Parathyroid adenoma (tissue), 2 donors: ENCODE measurements at regions not wholly inside any gene's neighbourhood (a gene's known extent, or its start where the extent isn't known, plus 50 kb on each side); places are given as distances from the start of the nearest gene placed in this dataset.

Experiments
- H2AFZ ChIP-seq: fragments of 300-600 bp; sonication (generic); one replicate; pipeline ENCODE4 v1.7.0; 2017; ENCODE audit warnings: antibody characterized with exemption, mild to moderate bottlenecking
- H3K27ac ChIP-seq: fragments of 300-600 bp; sonication (generic); one replicate; pipeline ENCODE4 v1.7.0; 2017
- H3K27me3 ChIP-seq: fragments of 300-600 bp; sonication (generic); one replicate; pipeline ENCODE4 v1.7.0; 2017; ENCODE audit warnings: low read length; ENCODE audit not compliant: control insufficient read depth, insufficient read depth
- H3K36me3 ChIP-seq: fragments of 300-600 bp; sonication (generic); one replicate; pipeline ENCODE4 v1.7.0; 2017; ENCODE audit warnings: low read length; ENCODE audit not compliant: control insufficient read depth, insufficient read depth
- H3K4me1 ChIP-seq: fragments of 300-600 bp; sonication (generic); one replicate; pipeline ENCODE4 v1.7.0; 2017; ENCODE audit warnings: control low read depth
- H3K4me2 ChIP-seq: fragments of 300-600 bp; sonication (generic); one replicate; pipeline ENCODE4 v1.7.0; 2017; ENCODE audit warnings: low read length
- H3K4me3 ChIP-seq: fragments of 300-600 bp; sonication (generic); one replicate; pipeline ENCODE4 v1.7.0; 2017; ENCODE audit warnings: low read depth, low read length
- H3K79me2 ChIP-seq: fragments of 300-600 bp; sonication (generic); one replicate; pipeline ENCODE4 v1.7.0; 2017; ENCODE audit warnings: control low read depth
- H3K9ac ChIP-seq: fragments of 300-600 bp; sonication (generic); one replicate; pipeline ENCODE4 v1.7.0; 2017; ENCODE audit warnings: mild to moderate bottlenecking
- H3K9me3 ChIP-seq: fragments of 300-600 bp; sonication (generic); one replicate; pipeline ENCODE4 v1.7.0; 2017; ENCODE audit warnings: low read length; ENCODE audit not compliant: control insufficient read depth
- CTCF ChIP-seq: fragments of 300-600 bp; sonication (generic); IDR thresholded peaks from one replicate; pipeline ENCODE4 v1.7.0; 2017; ENCODE audit warnings: antibody characterized with exemption, mild to moderate bottlenecking
- donor health status: primary hyperparathyroidism.

- Histone ChIP-seq H3K4me1 (no peaks in the 10 kb centered on the region), H3K9me3 (no peaks in the 10 kb centered on the region), H3K4me2 (no peak overlapping the region), H3K79me2 (no peaks in the 10 kb centered on the region), H3K27me3 (no peaks in the 10 kb centered on the region), H3K27ac (no peak overlapping the region), H2AFZ (no peak overlapping the region), H3K36me3 (no peaks in the 10 kb centered on the region), H3K9ac (no peak overlapping the region), H3K4me3 (no peak overlapping the region)
- no peak for TF ChIP-seq CTCF
Measured at GRCh38 chr20:57993716-57994431, 234.6 kb downstream of the ANKRD60 start.

- Histone ChIP-seq H3K9ac (no peak overlapping the region), H3K4me1 (no peaks in the 10 kb centered on the region), H3K4me3 (no peak overlapping the region), H2AFZ (no peak overlapping the region), H3K79me2 (no peaks in the 10 kb centered on the region), H3K27me3 (no peaks in the 10 kb centered on the region), H3K27ac (no peak overlapping the region), H3K4me2 (no peak overlapping the region), H3K36me3 (no peaks in the 10 kb centered on the region), H3K9me3 (no peaks in the 10 kb centered on the region)
- TF ChIP-seq CTCF = no peak
Measured at GRCh38 chr20:57991211-57991881, 237.1 kb downstream of the ANKRD60 start.

- H3K4me2 ChIP-seq = no peak overlapping the region
- no peaks in the 10 kb centered on the region for H3K27me3 ChIP-seq
- H3K27ac ChIP-seq = no peak overlapping the region
- H2AFZ ChIP-seq = no peak overlapping the region
- H3K36me3 ChIP-seq = no peaks in the 10 kb centered on the region
- no peaks in the 10 kb centered on the region for H3K4me1 ChIP-seq
- H3K4me3 ChIP-seq = no peak overlapping the region
- TF ChIP-seq CTCF = no peak
- H3K9me3 ChIP-seq = no peaks in the 10 kb centered on the region
- no peak overlapping the region for H3K9ac ChIP-seq
- H3K79me2 ChIP-seq = no peaks in the 10 kb centered on the region
Measured at GRCh38 chr20:57990396-57990987, 238.0 kb downstream of the ANKRD60 start.

GRCh38 chr20:57988828-57989227 is 239.6 kb downstream of the ANKRD60 start:
- Histone ChIP-seq H2AFZ (no peak overlapping the region), H3K27ac (no peak overlapping the region), H3K36me3 (no peaks in the 10 kb centered on the region), H3K4me2 (no peak overlapping the region), H3K4me1 (no peaks in the 10 kb centered on the region), H3K4me3 (no peak overlapping the region), H3K27me3 (no peaks in the 10 kb centered on the region), H3K9me3 (no peaks in the 10 kb centered on the region), H3K9ac (no peak overlapping the region), H3K79me2 (no peaks in the 10 kb centered on the region)
- TF ChIP-seq CTCF = no peak
